Mucosa of rectum (tissue), 2 donors: ENCODE measurements at regions not wholly inside any gene's neighbourhood (a gene's known extent, or its start where the extent isn't known, plus 50 kb on each side); places are given as distances from the start of the nearest gene placed in this dataset.
"Not testable (repeated sequence)": the region's sequence is repeated elsewhere in the genome, so short reads cannot be mapped to it uniquely, and the experiment has no call there.

Experiments
- H3K27ac ChIP-seq, 2 donors: one replicate each; pipeline ENCODE4 v1.7.0; 2013; ENCODE audit warnings: inconsistent platforms in 2 of 2, low read depth in 2 of 2, low read length in 2 of 2
- H3K27me3 ChIP-seq, 2 donors: one replicate each; pipeline ENCODE4 v1.7.0; 2013; ENCODE audit warnings: low read length in 2 of 2; ENCODE audit not compliant: control insufficient read depth in 2 of 2, insufficient read depth in 2 of 2
- H3K36me3 ChIP-seq, 2 donors: one replicate each; pipeline ENCODE4 v1.7.0; 2013; ENCODE audit warnings: low read length in 2 of 2; ENCODE audit not compliant: control insufficient read depth in 2 of 2, insufficient read depth in 2 of 2
- H3K4me1 ChIP-seq, 2 donors: one replicate each; pipeline ENCODE4 v1.7.0; 2013; ENCODE audit warnings: low read length in 2 of 2, mild to moderate bottlenecking in 1 of 2; ENCODE audit not compliant: control insufficient read depth in 2 of 2, insufficient read depth in 2 of 2
- H3K4me3 ChIP-seq, 2 donors: one replicate each; pipeline ENCODE4 v1.7.0; 2013; ENCODE audit warnings: low read length in 2 of 2
- H3K9ac ChIP-seq, 2 donors: one replicate each; pipeline ENCODE4 v1.7.0; 2013; ENCODE audit warnings: low read length in 2 of 2, low read depth in 1 of 2, mild to moderate bottlenecking in 1 of 2
- H3K9me3 ChIP-seq, 2 donors: one replicate each; pipeline ENCODE4 v1.7.0; 2013; ENCODE audit warnings: low read length in 2 of 2; ENCODE audit not compliant: control insufficient read depth in 2 of 2
- donor health status: healthy.
- donor health status: Normal muscosa, but diverticular disease.

GRCh38 chr10:121267236-121268003 is 330.8 kb downstream of the FGFR2 start:
- Histone ChIP-seq H3K4me1 (peaks cover 11 to 29% of the 10 kb centered on the region in 2 donors), H3K27ac (peak overlapping the region in 1 of 2 donors; percentile 17), H3K9ac (no peak overlapping the region), H3K4me3 (no peak overlapping the region), H3K27me3 (no peaks in the 10 kb centered on the region), H3K36me3 (no peaks in the 10 kb centered on the region), H3K9me3 (no peaks in the 10 kb centered on the region)

- Histone ChIP-seq H3K27me3 (no peaks in the 10 kb centered on the region), H3K9me3 (no peaks in the 10 kb centered on the region), H3K4me3 (no peak overlapping the region), H3K36me3 (no peaks in the 10 kb centered on the region), H3K9ac (no peak overlapping the region), H3K27ac (no peak overlapping the region), H3K4me1 (peaks cover 5 to 20% of the 10 kb centered on the region in 2 donors)
Observed at GRCh38 chr10:121268363-121268762, 329.9 kb downstream of the FGFR2 start.

GRCh38 chr10:121268863-121269432 is 329.3 kb downstream of the FGFR2 start:
- Histone ChIP-seq H3K9me3 (no peaks in the 10 kb centered on the region), H3K27me3 (no peaks in the 10 kb centered on the region), H3K4me3 (no peak overlapping the region), H3K9ac (no peak overlapping the region), H3K36me3 (no peaks in the 10 kb centered on the region), H3K27ac (no peak overlapping the region), H3K4me1 (peaks cover under 1 to 16% of the 10 kb centered on the region in 2 donors)

GRCh38 chr10:121270906-121271305 is 327.3 kb downstream of the FGFR2 start:
- peaks cover 0 to 16% of the 10 kb centered on the region in 2 donors for H3K4me1 ChIP-seq
- H3K9me3 ChIP-seq, result no peaks in the 10 kb centered on the region
- H3K27me3 ChIP-seq, result no peaks in the 10 kb centered on the region
- no peaks in the 10 kb centered on the region for H3K36me3 ChIP-seq
- no peak overlapping the region for H3K27ac ChIP-seq
- no peak overlapping the region for H3K4me3 ChIP-seq
- H3K9ac ChIP-seq, result no peak overlapping the region

GRCh38 chr10:121276046-121276445 is 322.2 kb downstream of the FGFR2 start:
- no peak overlapping the region for H3K4me3 ChIP-seq
- H3K9ac ChIP-seq, result no peak overlapping the region
- H3K9me3 ChIP-seq, result no peaks in the 10 kb centered on the region
- no peak overlapping the region for H3K27ac ChIP-seq
- H3K36me3 ChIP-seq, result no peaks in the 10 kb centered on the region
- H3K27me3 ChIP-seq, result no peaks in the 10 kb centered on the region
- H3K4me1 ChIP-seq, result peaks cover 0 to 5% of the 10 kb centered on the region in 2 donors

GRCh38 chr10:121276822-121277221 is 321.4 kb downstream of the FGFR2 start:
- Histone ChIP-seq H3K36me3 (no peaks in the 10 kb centered on the region), H3K4me3 (no peak overlapping the region), H3K27ac (no peak overlapping the region), H3K9ac (no peak overlapping the region), H3K27me3 (no peaks in the 10 kb centered on the region), H3K9me3 (no peaks in the 10 kb centered on the region), H3K4me1 (peaks cover 0 to 12% of the 10 kb centered on the region in 2 donors)

GRCh38 chr10:121278386-121278785 is 319.9 kb downstream of the FGFR2 start:
- H3K36me3 ChIP-seq, H3K27me3 ChIP-seq, H3K27ac ChIP-seq, H3K4me3 ChIP-seq, H3K9ac ChIP-seq, H3K9me3 ChIP-seq: not testable (repeated sequence)
- peaks cover 0 to 18% of the 10 kb centered on the region in 2 donors for H3K4me1 ChIP-seq

- Histone ChIP-seq H3K4me1 (peaks cover 6 to 38% of the 10 kb centered on the region in 2 donors), H3K4me3 (no peak overlapping the region), H3K9ac (no peak overlapping the region), H3K9me3 (no peaks in the 10 kb centered on the region), H3K27me3 (no peaks in the 10 kb centered on the region), H3K27ac (peak overlapping the region; percentile 57 to 80), H3K36me3 (no peaks in the 10 kb centered on the region)
Observed at GRCh38 chr10:121281576-121281975, 316.7 kb downstream of the FGFR2 start.

- Histone ChIP-seq H3K27me3 (no peaks in the 10 kb centered on the region), H3K27ac (peak overlapping the region; percentile 40 to 75), H3K9ac (no peak overlapping the region), H3K4me3 (no peak overlapping the region), H3K9me3 (no peaks in the 10 kb centered on the region), H3K4me1 (peaks cover 6 to 38% of the 10 kb centered on the region in 2 donors), H3K36me3 (no peaks in the 10 kb centered on the region)
Observed at GRCh38 chr10:121282264-121282663, 316.0 kb downstream of the FGFR2 start.

- Histone ChIP-seq H3K4me1 (peaks cover 13 to 39% of the 10 kb centered on the region in 2 donors), H3K4me3 (no peak overlapping the region), H3K27ac (peak overlapping the region; percentile 71 to 79), H3K27me3 (no peaks in the 10 kb centered on the region), H3K36me3 (no peaks in the 10 kb centered on the region), H3K9ac (no peak overlapping the region), H3K9me3 (no peaks in the 10 kb centered on the region)
Observed at GRCh38 chr10:121282797-121283515, 315.3 kb downstream of the FGFR2 start.
